SK-N-SH treated with all-trans-retinoic acid at 6 μM for 48 hours (cell line): ENCODE measurements at regions not wholly inside any gene's neighbourhood (a gene's known extent, or its start where the extent isn't known, plus 50 kb on each side); places are given as distances from the start of the nearest gene placed in this dataset.

Experiments
- ATAC-seq: fragments of 200-7000 bp; cut with Tn5 transposase; 3 replicates; pipeline ENCODE4 v1.9.1; 2020; ENCODE audit warnings: mild to moderate bottlenecking, moderate library complexity
- ARNTL ChIP-seq: fragments of 450-650 bp; formaldehyde crosslinking; IDR thresholded peaks from 2 replicates; pipeline ENCODE4 v1.5.0; 2020; ENCODE audit warnings: low read depth, mild to moderate bottlenecking, moderate library complexity, borderline replicate concordance
- BACH2 ChIP-seq: fragments of 250-450 bp; sonication (Bioruptor Pico); IDR thresholded peaks from 2 replicates; pipeline ENCODE4 v1.9.0; 2021; ENCODE audit warnings: mild to moderate bottlenecking, borderline replicate concordance
- CSDC2 ChIP-seq: fragments of 250-450 bp; sonication (Bioruptor Pico); IDR thresholded peaks from 2 replicates; pipeline ENCODE4 v1.5.0; 2020; ENCODE audit warnings: mild to moderate bottlenecking, moderate library complexity
- CSRNP3 ChIP-seq: fragments of 250-450 bp; sonication (Bioruptor Pico); IDR thresholded peaks from 2 replicates; pipeline ENCODE4 v1.5.1; 2021; ENCODE audit warnings: mild to moderate bottlenecking, moderate library complexity
- ESRRG ChIP-seq: fragments of 250-450 bp; sonication (Bioruptor Pico); IDR thresholded peaks from 2 replicates; pipeline ENCODE4 v1.6.1; 2021; ENCODE audit warnings: mild to moderate bottlenecking
- GLIS3 ChIP-seq: fragments of 250-450 bp; sonication (Bioruptor Pico); IDR thresholded peaks from 2 replicates; pipeline ENCODE4 v1.5.0; 2020; ENCODE audit warnings: mild to moderate bottlenecking, moderate library complexity
- ISL1 ChIP-seq: fragments of 250-450 bp; sonication (Bioruptor Pico); IDR thresholded peaks from 2 replicates; pipeline ENCODE4 v2.1.2; 2022; ENCODE audit warnings: mild to moderate bottlenecking, moderate library complexity
- OSR1 ChIP-seq: fragments of 250-450 bp; sonication (Bioruptor Pico); IDR thresholded peaks from 2 replicates; pipeline ENCODE4 v1.8.0; 2022; ENCODE audit warnings: moderate library complexity, mild to moderate bottlenecking, inconsistent platforms
- PATZ1 ChIP-seq: fragments of 250-450 bp; sonication (Bioruptor Pico); IDR thresholded peaks from 2 replicates; pipeline ENCODE4 v1.8.0; 2020; ENCODE audit warnings: mild to moderate bottlenecking, moderate library complexity, borderline replicate concordance
- POU6F1 ChIP-seq: fragments of 250-450 bp; sonication (Bioruptor Pico); IDR thresholded peaks from 2 replicates; pipeline ENCODE4 v1.8.0; 2021; ENCODE audit warnings: low read depth, mild to moderate bottlenecking, moderate library complexity, borderline replicate concordance
- PPARA ChIP-seq: fragments of 250-450 bp; sonication (Bioruptor Pico); IDR thresholded peaks from 2 replicates; pipeline ENCODE4 v1.5.0; 2020; ENCODE audit warnings: mild to moderate bottlenecking, borderline replicate concordance
- RARB ChIP-seq: fragments of 250-450 bp; sonication (Bioruptor Pico); IDR thresholded peaks from 2 replicates; pipeline ENCODE4 v1.8.0; 2021; ENCODE audit warnings: mild to moderate bottlenecking, moderate library complexity
- SNAI2 ChIP-seq: fragments of 250-450 bp; sonication (Bioruptor Pico); IDR thresholded peaks from 2 replicates; pipeline ENCODE4 v1.5.0; 2020; ENCODE audit warnings: mild to moderate bottlenecking, moderate library complexity
- TCF4 ChIP-seq: fragments of 250-450 bp; sonication (Bioruptor Pico); IDR thresholded peaks from 2 replicates; pipeline ENCODE4 v1.8.0; 2021; ENCODE audit warnings: mild to moderate bottlenecking, moderate library complexity, borderline replicate concordance
- TOX ChIP-seq: fragments of 250-450 bp; sonication (Bioruptor Pico); IDR thresholded peaks from 2 replicates; pipeline ENCODE4 v1.8.0; 2021; ENCODE audit warnings: mild to moderate bottlenecking, moderate library complexity, borderline replicate concordance
- TSHZ2 ChIP-seq: fragments of 250-450 bp; sonication (Bioruptor Pico); IDR thresholded peaks from 2 replicates; pipeline ENCODE4 v1.5.0; 2020; ENCODE audit warnings: mild to moderate bottlenecking, moderate library complexity
- ZFP3 ChIP-seq: fragments of 250-450 bp; sonication (Bioruptor Pico); IDR thresholded peaks from 2 replicates; pipeline ENCODE4 v1.5.0; 2020; ENCODE audit warnings: mild to moderate bottlenecking, moderate library complexity
- ZFP30 ChIP-seq: fragments of 450-650 bp; formaldehyde crosslinking; IDR thresholded peaks from 2 replicates; pipeline ENCODE4 v1.5.0; 2022; ENCODE audit warnings: mild to moderate bottlenecking, moderate library complexity
- ZNF565 ChIP-seq: fragments of 450-650 bp; formaldehyde crosslinking; conservative IDR thresholded peaks from 2 replicates; pipeline ENCODE4 v1.5.0; 2020; ENCODE audit warnings: low read depth, mild to moderate bottlenecking, moderate library complexity
- ZNF70 ChIP-seq: fragments of 450-650 bp; formaldehyde crosslinking; IDR thresholded peaks from 2 replicates; pipeline ENCODE4 v1.5.0; 2020; ENCODE audit warnings: mild to moderate bottlenecking, moderate library complexity
- ZNF8 ChIP-seq: fragments of 450-650 bp; formaldehyde crosslinking; IDR thresholded peaks from 2 replicates; pipeline ENCODE4 v1.5.0; 2020; ENCODE audit warnings: mild to moderate bottlenecking, moderate library complexity

- no peak for TF ChIP-seq RARB (CRISPR knock-in tag)
- no peak for TF ChIP-seq CSDC2
- no peak for TF ChIP-seq ZNF8 (CRISPR knock-in tag)
- TF ChIP-seq TCF4 (CRISPR knock-in tag), result no peak
- TF ChIP-seq ISL1 (CRISPR knock-in tag), result no peak
- no peak for TF ChIP-seq ESRRG (CRISPR knock-in tag)
- no peak for TF ChIP-seq ZFP30 (CRISPR knock-in tag)
- TF ChIP-seq TSHZ2 (CRISPR knock-in tag), result no peak
- TF ChIP-seq TOX (CRISPR knock-in tag), result no peak
- no peak for ATAC-seq
Measured at GRCh38 chr6:130314271-130314670, 51.5 kb upstream of the TMEM200A start.

GRCh38 chr6:130313206-130313605, 52.6 kb upstream of the TMEM200A start:
- TF ChIP-seq ZFP3 (no peak), PPARA (no peak), BACH2 (CRISPR knock-in tag) (no peak), CSRNP3 (CRISPR knock-in tag) (no peak), POU6F1 (CRISPR knock-in tag) (no peak), ZNF565 (no peak)
- no peak for ATAC-seq

- TF ChIP-seq CSRNP3 (CRISPR knock-in tag) (no peak), CSDC2 (no peak), PPARA (no peak), ZNF565 (no peak), BACH2 (CRISPR knock-in tag) (no peak), ZNF70 (CRISPR knock-in tag) (no peak), OSR1 (CRISPR knock-in tag) (no peak), TCF4 (CRISPR knock-in tag) (no peak), ZFP3 (no peak), SNAI2 (CRISPR knock-in tag) (no peak), ARNTL (CRISPR knock-in tag) (no peak), PATZ1 (CRISPR knock-in tag) (no peak), ZFP30 (CRISPR knock-in tag) (no peak), GLIS3 (CRISPR knock-in tag) (no peak), ISL1 (CRISPR knock-in tag) (no peak), TSHZ2 (CRISPR knock-in tag) (no peak), RARB (CRISPR knock-in tag) (no peak)
- TF ChIP-seq, all 23 proteins: peak for 0
- ATAC-seq, result no peak
Measured at GRCh38 chr6:130309028-130309427, 56.8 kb upstream of the TMEM200A start.
